Astrocyte (in vitro differentiated cells and primary cell): ENCODE measurements at regions not wholly inside any gene's neighbourhood (a gene's known extent, or its start where the extent isn't known, plus 50 kb on each side); places are given as distances from the start of the nearest gene placed in this dataset.

Experiments used
- CTCF ChIP-seq: IDR thresholded peaks from 2 replicates; pipeline ENCODE4 v1.5.1; 2011; ENCODE audit warnings: low read depth, mild to moderate bottlenecking, inconsistent platforms, low read length, moderate library complexity; ENCODE audit not compliant: insufficient read depth
- EZH2 ChIP-seq: IDR thresholded peaks from 2 replicates; pipeline ENCODE4 v1.6.1; 2012; ENCODE audit warnings: mild to moderate bottlenecking, low read length, inconsistent platforms; ENCODE audit not compliant: insufficient read depth

- TF ChIP-seq CTCF: no peak
- no peak for TF ChIP-seq EZH2
Observed at GRCh38 chr16:13335879-13336278, 434.5 kb downstream of the SHISA9 start.
